Endothelial cell of umbilical vein (primary cell): ENCODE measurements at regions not wholly inside any gene's neighbourhood (a gene's known extent, or its start where the extent isn't known, plus 50 kb on each side); places are given as distances from the start of the nearest gene placed in this dataset.

Experiments used
- BruUV-seq: library from RNA; stranded (reverse); fragments of 400-500 nt; replicated peaks from 2 replicates; lab custom pipeline; 2021; lab: Mats Ljungman, UMichigan
- CTCF ChIA-PET: fragments of 300-600, 350-600 bp; sonication (Branson Sonifier 250); formaldehyde crosslinking; loops from one replicate; lab custom pipeline; 2021; ENCODE audit warnings: antibody characterized with exemption, inconsistent platforms; lab: Charles Lee
- POLR2A ChIA-PET: fragments of 300-600, 350-600 bp; sonication (Branson Sonifier 250); formaldehyde crosslinking; loops from one replicate; lab custom pipeline; 2021; ENCODE audit warnings: antibody characterized with exemption, inconsistent platforms; lab: Charles Lee
- DNase-seq: peaks from one replicate; pipeline ENCODE4 v3.0.0-alpha.2; 2011; ENCODE audit warnings: low read depth, low spot score
- FAIRE-seq: peaks from 2 replicates; lab custom pipeline; 2011; peaks lifted over from hg19 to GRCh38; lab: Jason Lieb, UNC
- H2AFZ ChIP-seq: 2 replicates; pipeline ENCODE4 v1.6.0; 2012; ENCODE audit warnings: low read depth, low read length, control low read depth, inconsistent platforms
- H3K27ac ChIP-seq: 2 replicates; pipeline ENCODE4 v1.5.1; 2011; ENCODE audit warnings: low read depth, mild to moderate bottlenecking, control low read depth, low read length, moderate library complexity; ENCODE audit not compliant: insufficient read depth
- H3K27me3 ChIP-seq, 2 experiments: 2 replicates each; pipeline versions ENCODE4 v1.6.0 to v1.6.1; 2011; ENCODE audit warnings: low read length in 2 of 2, mixed read lengths in 1 of 2; ENCODE audit not compliant: control insufficient read depth in 2 of 2, insufficient read depth in 2 of 2
- H3K36me3 ChIP-seq, 2 experiments: 2 replicates in 1 of 2; 3 replicates in 1 of 2; pipeline ENCODE4 v1.5.1; 2011; ENCODE audit warnings: low read length in 2 of 2, mild to moderate bottlenecking in 1 of 2, moderate library complexity in 1 of 2; ENCODE audit not compliant: control insufficient read depth in 2 of 2, insufficient read depth in 2 of 2; ENCODE audit errors: extremely low read depth in 1 of 2
- H3K4me1 ChIP-seq: 3 replicates; pipeline ENCODE4 v1.5.1; 2011; ENCODE audit warnings: mild to moderate bottlenecking, low read length; ENCODE audit not compliant: control insufficient read depth, insufficient read depth; ENCODE audit errors: extremely low read depth
- H3K4me2 ChIP-seq: 2 replicates; pipeline ENCODE4 v1.6.1; 2011; ENCODE audit warnings: low read length, control low read depth, mixed read lengths; ENCODE audit not compliant: insufficient read depth
- H3K4me3 ChIP-seq, 3 experiments: fragments of 200-600 bp in 1 of 3; sonication (generic), shearing (Covaris generic) in 1 of 3; replicated peaks in 1 of 3; 2 replicates each; pipeline ENCODE4 v1.5.1; 2011 to 2016; ENCODE audit warnings: control low read depth in 3 of 3, low read length in 3 of 3, mild to moderate bottlenecking in 2 of 3, inconsistent platforms in 1 of 3, low read depth in 1 of 3, moderate library complexity in 1 of 3; ENCODE audit not compliant: insufficient read depth in 1 of 3
- H3K79me2 ChIP-seq: 2 replicates; pipeline ENCODE4 v1.6.0; 2012; ENCODE audit warnings: low read length, inconsistent platforms; ENCODE audit not compliant: control insufficient read depth, insufficient read depth
- H3K9ac ChIP-seq: replicated peaks from 2 replicates; pipeline ENCODE3; 2011; ENCODE audit warnings: low read length, control low read depth; ENCODE audit not compliant: insufficient read depth; ENCODE audit errors: extremely low read depth
- H3K9me1 ChIP-seq: replicated peaks from 3 replicates; pipeline ENCODE4 v1.6.0; 2011; ENCODE audit warnings: mild to moderate bottlenecking, low read length; ENCODE audit not compliant: control insufficient read depth, insufficient read depth; ENCODE audit errors: extremely low read depth
- H3K9me3 ChIP-seq: replicated peaks from 2 replicates; pipeline ENCODE4 v1.5.1; 2012; ENCODE audit warnings: low read length, inconsistent platforms; ENCODE audit not compliant: control insufficient read depth, insufficient read depth
- H4K20me1 ChIP-seq: replicated peaks from 2 replicates; pipeline ENCODE3; 2011; ENCODE audit warnings: mild to moderate bottlenecking, low read length; ENCODE audit not compliant: control insufficient read depth, insufficient read depth; ENCODE audit errors: extremely low read depth
- CTCF ChIP-seq, 2 donors: IDR thresholded peaks; 1 replicate in 1 of 2; 2 replicates in 1 of 2; pipeline ENCODE4 v1.5.1; 2011; ENCODE audit warnings: low read length in 2 of 2, mild to moderate bottlenecking in 2 of 2, moderate library complexity in 2 of 2, control low read depth in 1 of 2, inconsistent platforms in 1 of 2, low read depth in 1 of 2; ENCODE audit not compliant: insufficient read depth in 1 of 2; ENCODE audit errors: extremely low read depth in 1 of 2
- EZH2 ChIP-seq: IDR thresholded peaks from 2 replicates; pipeline ENCODE4 v1.6.1; 2012; ENCODE audit warnings: borderline replicate concordance, low read depth, mild to moderate bottlenecking, moderate library complexity, low read length, inconsistent platforms; ENCODE audit not compliant: severe bottlenecking
- FOS ChIP-seq: IDR thresholded peaks from 2 replicates; pipeline ENCODE4 v1.6.1; 2011; ENCODE audit warnings: mild to moderate bottlenecking, low read length, moderate library complexity, borderline replicate concordance; ENCODE audit not compliant: insufficient read depth
- GATA2 ChIP-seq: IDR thresholded peaks from 2 replicates; pipeline ENCODE4 v1.7.0; 2011; ENCODE audit warnings: low read depth, mild to moderate bottlenecking, moderate library complexity, mixed read lengths, low read length; ENCODE audit not compliant: insufficient read length, insufficient read depth
- JUN ChIP-seq: IDR thresholded peaks from 2 replicates; pipeline ENCODE4 v1.6.1; 2011; ENCODE audit warnings: borderline replicate concordance, low read depth; ENCODE audit not compliant: insufficient read length, insufficient read depth
- MAX ChIP-seq: IDR thresholded peaks from 2 replicates; pipeline ENCODE4 v1.6.1; 2011; ENCODE audit not compliant: insufficient read depth, insufficient read length
- MYC ChIP-seq: IDR thresholded peaks from one replicate; pipeline ENCODE4 v1.6.1; 2011; ENCODE audit warnings: mild to moderate bottlenecking, low read depth, low read length
- POLR2A ChIP-seq: IDR thresholded peaks from 2 replicates; pipeline ENCODE4 v1.6.1; 2012; ENCODE audit warnings: low read depth, mild to moderate bottlenecking, control low read depth, low read length
- POLR2AphosphoS5 ChIP-seq: IDR thresholded peaks from 2 replicates; pipeline ENCODE4 v1.6.1; 2012; ENCODE audit warnings: low read depth, mild to moderate bottlenecking, control low read depth, low read length, moderate library complexity; ENCODE audit not compliant: insufficient read depth
- dilution Hi-C: fragments of 300-500 bp; cut with MboI; formaldehyde crosslinking; loops from one replicate; pipeline ENCODE4 v1.15.0; 2019; ENCODE audit warnings: low sequenced_read_pairs; ENCODE audit not compliant: extremely low pct_ligation_motif_present
- intact Hi-C: fragments of 100-400 bp; cut with micrococcal nuclease; formaldehyde crosslinking; loops from one replicate; pipeline ENCODE4 v1.10.0; 2022

GRCh38 chr11:104783241-104783640 is 115.0 kb downstream of the CASP12 start:
- ChIA-PET POLR2A (no interaction called here), CTCF (no interaction called here)
- H3K4me2 ChIP-seq, result no peak overlapping the region

More at GRCh38 chr11:104783241-104783640, 115.0 kb downstream of the CASP12 start:
- H3K27me3 ChIP-seq, result no peaks in the 10 kb centered on the region
- H4K20me1 ChIP-seq, result no peaks in the 10 kb centered on the region
- no peaks in the 10 kb centered on the region for H3K4me1 ChIP-seq
- no peaks in the 10 kb centered on the region for H3K9me1 ChIP-seq
- no peak for FAIRE-seq
- dilution Hi-C loops, result no loop called here
- no peaks in the 10 kb centered on the region for H3K9me3 ChIP-seq
- intact Hi-C loops, result no loop called here
- no peak overlapping the region for H3K27ac ChIP-seq
- TF ChIP-seq POLR2AphosphoS5 (no peak), EZH2 (no peak), MAX (no peak), JUN (no peak), MYC (no peak), CTCF (IDR thresholded peaks at IDR 0.05; ENCODE audit: extremely low read depth in 1 of 2, insufficient read depth in 1 of 2, low read depth in 1 of 2, low read length in 2 of 2) (no peak), GATA2 (no peak), POLR2A (no peak), FOS (no peak)
- H3K9ac ChIP-seq, result no peak overlapping the region
- H3K4me3 ChIP-seq, result no peak overlapping the region
- no peaks in the 10 kb centered on the region for H3K79me2 ChIP-seq
- no peak for DNase-seq
- no peaks in the 10 kb centered on the region for H3K36me3 ChIP-seq
- H2AFZ ChIP-seq, result no peak overlapping the region
- no TSS peak for BruUV-seq
